ENCODE measurements at regions not wholly inside any gene's neighbourhood (a gene's known extent, or its start where the extent isn't known, plus 50 kb on each side); places are given as distances from the start of the nearest gene placed in this dataset.

GRCh38 chr12:105464406-105464805 is 133.9 kb downstream of the C12orf75 start:
- no peak for TF ChIP-seq CTCF (IDR thresholded peaks at IDR 0.05; ENCODE audit: insufficient read depth, low read length, poor library complexity, severe bottlenecking)
- H3K36me3 ChIP-seq (ENCODE audit: control insufficient read depth, insufficient read depth, low read length) = no peaks in the 10 kb centered on the region

GRCh38 chr12:105466231-105466900 is 135.9 kb downstream of the C12orf75 start:
- TF ChIP-seq CTCF (IDR thresholded peaks at IDR 0.05; ENCODE audit: insufficient read depth, low read length, poor library complexity, severe bottlenecking) = no peak
- Histone ChIP-seq H3K4me3 (ENCODE audit: low read depth, low read length) (no peak overlapping the region), H3K36me3 (ENCODE audit: control insufficient read depth, insufficient read depth, low read length) (no peaks in the 10 kb centered on the region), H3K27me3 (ENCODE audit: control insufficient read depth, insufficient read depth, low read length) (no peaks in the 10 kb centered on the region)
- DNase-seq (ENCODE audit: low read depth) = no peak

More at GRCh38 chr12:105464406-105464805, 133.9 kb downstream of the C12orf75 start:
- Histone ChIP-seq H3K27me3 (ENCODE audit: control insufficient read depth, insufficient read depth, low read length) (no peaks in the 10 kb centered on the region), H3K4me3 (ENCODE audit: low read depth, low read length) (no peak overlapping the region)
- no peak for DNase-seq (ENCODE audit: low read depth)

GRCh38 chr12:105466901-105467598 is 136.6 kb downstream of the C12orf75 start:
- no peak for DNase-seq (ENCODE audit: low read depth)
- Histone ChIP-seq H3K27me3 (ENCODE audit: control insufficient read depth, insufficient read depth, low read length) (no peaks in the 10 kb centered on the region), H3K36me3 (ENCODE audit: control insufficient read depth, insufficient read depth, low read length) (no peaks in the 10 kb centered on the region), H3K4me3 (ENCODE audit: low read depth, low read length) (no peak overlapping the region)
- TF ChIP-seq CTCF (IDR thresholded peaks at IDR 0.05; ENCODE audit: insufficient read depth, low read length, poor library complexity, severe bottlenecking) = no peak

- H3K27me3 ChIP-seq (ENCODE audit: control insufficient read depth, insufficient read depth, low read length) = no peaks in the 10 kb centered on the region
Measured at GRCh38 chr12:105467710-105468366, 137.3 kb downstream of the C12orf75 start.

GRCh38 chr12:105468464-105468863 is 138.0 kb downstream of the C12orf75 start:
- DNase-seq (ENCODE audit: low read depth) = no peak
- Histone ChIP-seq H3K36me3 (ENCODE audit: control insufficient read depth, insufficient read depth, low read length) (no peaks in the 10 kb centered on the region), H3K4me3 (ENCODE audit: low read depth, low read length) (no peak overlapping the region), H3K27me3 (ENCODE audit: control insufficient read depth, insufficient read depth, low read length) (no peaks in the 10 kb centered on the region)
- no peak for TF ChIP-seq CTCF (IDR thresholded peaks at IDR 0.05; ENCODE audit: insufficient read depth, low read length, poor library complexity, severe bottlenecking)

More at GRCh38 chr12:105467710-105468366, 137.3 kb downstream of the C12orf75 start:
- Histone ChIP-seq H3K36me3 (ENCODE audit: control insufficient read depth, insufficient read depth, low read length) (no peaks in the 10 kb centered on the region), H3K4me3 (ENCODE audit: low read depth, low read length) (no peak overlapping the region)
- TF ChIP-seq CTCF (IDR thresholded peaks at IDR 0.05; ENCODE audit: insufficient read depth, low read length, poor library complexity, severe bottlenecking) = no peak
- no peak for DNase-seq (ENCODE audit: low read depth)

Data from kidney epithelial cell (primary cell).